GM12878 (cell line): ENCODE measurements at regions not wholly inside any gene's neighbourhood (a gene's known extent, or its start where the extent isn't known, plus 50 kb on each side); places are given as distances from the start of the nearest gene placed in this dataset.

Source experiments
- ATAC-seq: fragments of 200-7000 bp; cut with Tn5 transposase; 3 replicates; pipeline ENCODE4 v1.9.1; 2020; ENCODE audit warnings: mild to moderate bottlenecking, moderate library complexity
- BruUV-seq: library from RNA; stranded (reverse); fragments of 400-500 nt; replicated peaks from 2 replicates; lab custom pipeline; 2021; lab: Mats Ljungman, UMichigan
- CTCF ChIA-PET: fragments of 300-600 bp; sonication (Branson Sonifier 250); formaldehyde crosslinking; extraction: SDS; loops from one replicate; lab custom pipeline; 2021; ENCODE audit warnings: inconsistent platforms; lab: Yijun Ruan, JAX
- POLR2A ChIA-PET: fragments of 350-600 bp; formaldehyde crosslinking; extraction: SDS; loops from one replicate; lab custom pipeline; 2021; ENCODE audit warnings: inconsistent platforms; lab: Charles Lee
- RAD21 ChIA-PET: fragments of 300-600 bp; sonication (Branson Sonifier 250); formaldehyde crosslinking; loops from one replicate; lab custom pipeline; 2023; ENCODE audit warnings: antibody characterized with exemption; ENCODE audit not compliant: unreplicated experiment; lab: Charles Lee
- SMC1A ChIA-PET: fragments of 300-600 bp; sonication (Branson Sonifier 250); formaldehyde crosslinking; loops from one replicate; lab custom pipeline; 2023; ENCODE audit not compliant: unreplicated experiment, uncharacterized antibody; lab: Charles Lee
- DNase-seq: peaks from one replicate; pipeline ENCODE4 v3.0.0-alpha.2; 2011; ENCODE audit warnings: low read depth, low spot score
- FAIRE-seq: peaks from 3 replicates; lab custom pipeline; 2011; peaks lifted over from hg19 to GRCh38; lab: Jason Lieb, UNC
- H2AFZ ChIP-seq: 2 replicates; pipeline ENCODE4 v1.6.0; 2011; ENCODE audit warnings: low read depth, low read length, control low read depth; ENCODE audit not compliant: control insufficient read depth
- H3K27ac ChIP-seq: 2 replicates; pipeline ENCODE4 v1.5.1; 2011; ENCODE audit warnings: control low read depth; ENCODE audit not compliant: control insufficient read depth, insufficient read depth
- H3K27me3 ChIP-seq, 2 experiments: replicated peaks in 1 of 2; 2 replicates each; pipeline versions ENCODE4 v1.6.0 to v1.6.1; 2011; ENCODE audit warnings: low read length in 1 of 2; ENCODE audit not compliant: control insufficient read depth in 2 of 2, insufficient read depth in 2 of 2
- H3K36me3 ChIP-seq, 2 experiments: 2 replicates each; pipeline ENCODE4 v1.5.1; 2011; ENCODE audit warnings: low read length in 1 of 2; ENCODE audit not compliant: control insufficient read depth in 2 of 2, insufficient read depth in 2 of 2
- H3K4me1 ChIP-seq: 2 replicates; pipeline ENCODE4 v1.6.1; 2011; ENCODE audit warnings: mild to moderate bottlenecking, low read length, moderate library complexity, mixed read lengths; ENCODE audit not compliant: control insufficient read depth, insufficient read depth
- H3K4me2 ChIP-seq: 2 replicates; pipeline ENCODE4 v1.6.0; 2011; ENCODE audit warnings: control low read depth; ENCODE audit not compliant: control insufficient read depth, insufficient read depth
- H3K4me3 ChIP-seq: fragments of 200-600 bp; sonication (generic); 2 replicates; pipeline ENCODE4 v1.5.1; 2016
- H3K79me2 ChIP-seq: 2 replicates; pipeline ENCODE4 v1.6.0; 2011; ENCODE audit warnings: low read length; ENCODE audit not compliant: control insufficient read depth, insufficient read depth
- H3K9ac ChIP-seq: 2 replicates; pipeline ENCODE4 v1.8.0; 2011; ENCODE audit warnings: low read length, control low read depth, mixed read lengths; ENCODE audit not compliant: control insufficient read depth, insufficient read depth
- H3K9me3 ChIP-seq: replicated peaks from 3 replicates; pipeline ENCODE4 v1.5.1; 2011; ENCODE audit warnings: mild to moderate bottlenecking, low read length; ENCODE audit not compliant: control insufficient read depth, insufficient read depth
- H4K20me1 ChIP-seq: 2 replicates; pipeline ENCODE4 v1.6.0; 2011; ENCODE audit not compliant: control insufficient read depth, insufficient read depth
- ATF7 ChIP-seq: fragments of 450-650 bp; IDR thresholded peaks from 2 replicates; pipeline ENCODE4 v1.6.1; 2016; ENCODE audit warnings: low read depth, mild to moderate bottlenecking
- BRCA1 ChIP-seq: IDR thresholded peaks from 2 replicates; pipeline ENCODE4 v1.6.1; 2011; ENCODE audit warnings: low read depth, low read length, improper control_type of control experiment
- CBX5 ChIP-seq: sonication (generic); IDR thresholded peaks from 2 replicates; pipeline ENCODE4 v1.6.1; 2016; ENCODE audit warnings: low read depth, moderate library complexity, mild to moderate bottlenecking, inconsistent platforms
- CHD4 ChIP-seq: fragments of 200-600 bp; sonication (generic); IDR thresholded peaks from 2 replicates; pipeline ENCODE4 v1.6.1; 2016; ENCODE audit warnings: mild to moderate bottlenecking
- CUX1 ChIP-seq: IDR thresholded peaks from 2 replicates; pipeline ENCODE4 v1.6.1; 2012; ENCODE audit warnings: improper control_type of control experiment, low read depth, low read length; ENCODE audit not compliant: insufficient replicate concordance
- EP300 ChIP-seq, 2 experiments: fragments of 150-350 bp in 1 of 2; IDR thresholded peaks; 2 replicates each; pipeline ENCODE4 v1.6.1; 2011 to 2012; ENCODE audit warnings: low read depth in 2 of 2, low read length in 2 of 2, borderline replicate concordance in 1 of 2, improper control_type of control experiment in 1 of 2, inconsistent platforms in 1 of 2; ENCODE audit not compliant: control insufficient read depth in 1 of 2
- FOS ChIP-seq: IDR thresholded peaks from 3 replicates; pipeline ENCODE4 v1.6.1; 2011; ENCODE audit warnings: borderline replicate concordance; ENCODE audit not compliant: insufficient read length; ENCODE audit errors: extremely low read depth
- HDAC6 ChIP-seq: fragments of 200-600 bp; sonication (generic); IDR thresholded peaks from one replicate; pipeline ENCODE4 v1.8.0; 2017; ENCODE audit warnings: antibody characterized with exemption; ENCODE audit not compliant: unreplicated experiment
- JUND ChIP-seq: IDR thresholded peaks from 2 replicates; pipeline ENCODE4 v1.6.1; 2012; ENCODE audit warnings: low read depth, mild to moderate bottlenecking, low read length, improper control_type of control experiment, moderate library complexity
- MYB ChIP-seq: fragments of 150-350 bp; IDR thresholded peaks from 2 replicates; pipeline ENCODE4 v1.6.1; 2014; ENCODE audit warnings: mild to moderate bottlenecking, low read depth, low read length, borderline replicate concordance
- MYC ChIP-seq: IDR thresholded peaks from 2 replicates; pipeline ENCODE4 v1.6.1; 2011; ENCODE audit warnings: mild to moderate bottlenecking, low read length, moderate library complexity, inconsistent platforms; ENCODE audit not compliant: insufficient read depth, insufficient replicate concordance, insufficient read length, severe bottlenecking
- NFYA ChIP-seq: IDR thresholded peaks from 2 replicates; pipeline ENCODE4 v1.6.1; 2011; ENCODE audit warnings: low read depth, mild to moderate bottlenecking, low read length, improper control_type of control experiment, borderline replicate concordance
- NFYB ChIP-seq: IDR thresholded peaks from 2 replicates; pipeline ENCODE4 v1.6.1; 2011; ENCODE audit warnings: low read depth, mild to moderate bottlenecking, low read length, improper control_type of control experiment, moderate library complexity; ENCODE audit not compliant: insufficient read depth
- PAX8 ChIP-seq: fragments of 450-650 bp; IDR thresholded peaks from 2 replicates; pipeline ENCODE4 v1.6.1; 2017; ENCODE audit warnings: mild to moderate bottlenecking, moderate library complexity
- USF1 ChIP-seq: IDR thresholded peaks from 2 replicates; pipeline ENCODE4 v1.6.1; 2011; ENCODE audit warnings: borderline replicate concordance, low read depth, mild to moderate bottlenecking, moderate library complexity, mixed read lengths, low read length; ENCODE audit not compliant: insufficient read depth; ENCODE audit errors: extremely low read length
- WGBS: methylation state at CpG from one replicate; pipeline ENCODE4 v1.1.6; 2016; ENCODE audit warnings: low lambda C conversion rate; ENCODE audit not compliant: insufficient replicate concordance, insufficient coverage; ENCODE audit errors: missing lambda C conversion rate; 5-methylcytosine and 5-hydroxymethylcytosine counted together
- in situ Hi-C: fragments of 300-500 bp; cut with MboI; formaldehyde crosslinking; loops from 9 replicates; pipeline ENCODE4 v1.14.3; 2018; ENCODE audit warnings: mixed read lengths
- intact Hi-C: fragments of 100-400 bp; cut with micrococcal nuclease; formaldehyde crosslinking; loops from one replicate; pipeline ENCODE4 v1.14.2; 2022; ENCODE audit not compliant: unreplicated experiment

DNA sequence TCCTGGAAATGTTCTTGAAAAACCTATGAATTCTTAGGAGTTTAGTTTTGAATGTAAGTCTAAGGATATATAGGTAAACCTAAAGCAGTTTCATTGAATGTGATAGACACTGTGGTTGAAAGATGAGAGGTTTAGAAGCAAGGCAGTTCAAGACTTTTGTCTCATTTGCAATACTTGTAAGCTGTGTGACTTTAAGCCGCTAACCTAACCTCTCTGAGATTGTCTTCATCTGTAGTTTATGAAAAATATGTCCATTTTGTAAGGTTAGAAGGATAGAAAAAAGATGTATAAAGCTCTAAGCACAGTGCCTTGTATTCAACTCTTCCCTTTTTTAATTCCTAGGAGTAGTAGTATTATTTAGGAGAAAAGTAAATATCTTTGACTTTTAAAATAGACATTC is 306.6 kb upstream of the ARRDC4 start (continued):
- TF ChIP-seq JUND: no peak
- no peak for TF ChIP-seq ATF7
- TF ChIP-seq HDAC6: no peak
- no peak for TF ChIP-seq BRCA1
- no peak for TF ChIP-seq NFYA
- TF ChIP-seq FOS: no peak

- SMC1A ChIA-PET: no interaction called here
- BruUV-seq: no TSS peak
- Histone ChIP-seq H4K20me1 (no peaks in the 10 kb centered on the region), H3K4me2 (no peak overlapping the region), H3K36me3 (no peaks in the 10 kb centered on the region), H3K4me1 (no peaks in the 10 kb centered on the region), H2AFZ (no peak overlapping the region), H3K4me3 (no peak overlapping the region), H3K9ac (no peak overlapping the region), H3K79me2 (no peaks in the 10 kb centered on the region), H3K27ac (no peak overlapping the region), H3K27me3 (no peaks in the 10 kb centered on the region), H3K9me3 (no peaks in the 10 kb centered on the region)
- 0% methylated on average over 7 of the region's 7 CpGs for WGBS
- in situ Hi-C loops: no loop called here
- DNase-seq: no peak
- no peak for FAIRE-seq
- POLR2A ChIA-PET: no interaction called here
- intact Hi-C loops: no loop called here
- RAD21 ChIA-PET: no interaction called here
- CTCF ChIA-PET: no interaction called here
- no peak for ATAC-seq
- TF ChIP-seq MYB: no peak
- no peak for TF ChIP-seq PAX8
- TF ChIP-seq EP300 (IDR thresholded peaks at IDR 0.05; ENCODE audit: borderline replicate concordance in 1 of 2, control insufficient read depth in 1 of 2, low read depth in 2 of 2, low read length in 2 of 2): no peak
- TF ChIP-seq USF1: no peak
- TF ChIP-seq NFYB: no peak
- no peak for TF ChIP-seq CUX1
- TF ChIP-seq CHD4: no peak
- TF ChIP-seq MYC: no peak
- TF ChIP-seq CBX5: no peak
Measured at GRCh38 chr15:97654481-97655076, 305.9 kb upstream of the ARRDC4 start.
